ENCODE measurements at regions not wholly inside any gene's neighbourhood (a gene's known extent, or its start where the extent isn't known, plus 50 kb on each side); places are given as distances from the start of the nearest gene placed in this dataset.
A peak's percentile ranks its signal among the peaks of the same experiment; 100 is the strongest.

DNA sequence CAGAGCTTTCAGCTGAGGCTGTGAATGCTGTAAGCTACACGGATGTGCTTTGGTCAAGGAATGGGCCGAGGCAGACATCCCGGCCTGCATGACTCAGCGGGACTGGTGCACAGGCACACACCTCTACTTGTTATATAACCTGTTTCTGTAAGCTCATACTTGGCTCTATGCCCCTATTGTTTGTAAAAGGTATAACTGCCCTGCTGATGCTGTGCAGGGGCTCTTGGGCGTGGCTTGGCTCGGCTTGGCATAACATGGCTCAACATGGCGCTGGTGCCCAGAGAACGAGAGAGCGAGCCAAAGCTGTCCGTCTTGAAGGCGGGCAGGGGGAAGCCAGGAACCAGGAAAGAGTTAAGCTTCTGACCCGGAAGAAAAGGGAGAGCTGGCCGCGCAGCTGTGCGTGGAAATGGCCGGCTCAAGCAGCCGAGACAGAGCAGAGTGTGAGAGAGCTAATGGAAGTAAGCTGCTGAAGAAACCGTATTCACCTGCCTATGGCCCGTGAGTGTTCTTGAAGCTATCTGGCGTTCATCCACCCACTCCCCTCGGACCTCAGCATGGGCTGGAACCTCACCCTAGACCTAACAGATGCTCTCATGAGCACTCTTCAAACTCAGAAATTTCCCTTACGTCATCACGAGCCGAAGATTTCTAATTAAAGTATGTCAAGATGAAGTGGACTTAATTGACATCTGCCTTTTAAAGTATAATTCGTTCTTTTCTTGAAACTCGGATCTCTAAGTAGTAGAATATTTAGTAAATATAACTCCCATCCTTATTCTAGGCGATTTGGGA is 286.3 kb upstream of the AGA start:
- peak in 1 of 2 experiments; percentile 58 for DNase-seq (ENCODE audit: low read depth in 1 of 2, low spot score in 1 of 2)

DNA sequence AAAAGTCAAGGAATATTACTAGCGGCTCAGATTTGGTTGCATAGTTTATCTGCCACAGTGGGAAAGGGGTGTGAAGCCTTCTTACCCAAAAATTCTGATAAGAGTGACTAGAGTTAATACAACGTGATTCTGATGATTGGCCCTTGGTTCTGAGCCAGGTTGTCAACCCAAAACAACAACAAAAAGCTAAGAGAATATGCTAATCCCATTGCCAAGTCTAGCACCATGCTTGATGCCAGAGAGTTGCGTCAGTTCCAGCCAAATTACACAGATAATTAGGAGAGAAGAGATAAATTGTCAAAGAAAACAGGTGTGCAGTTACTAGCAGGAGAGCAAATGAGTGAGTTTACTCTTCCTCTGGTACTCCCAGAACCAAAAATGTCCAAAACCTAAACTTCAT is 287.4 kb upstream of the AGA start:
- TF ChIP-seq JUND (IDR thresholded peaks at IDR 0.05; ENCODE audit: low read depth), result no peak
- no peak for DNase-seq (ENCODE audit: low read depth in 1 of 2, low spot score in 1 of 2)
- in situ Hi-C loops (cut with HindIII; ENCODE audit: low pct_unique_long_range_greater_than_20kb, low sequenced_read_pairs), result no loop called here

More for the DNA sequence above, 286.3 kb upstream of the AGA start:
- in situ Hi-C loops (cut with HindIII; ENCODE audit: low pct_unique_long_range_greater_than_20kb, low sequenced_read_pairs), result no loop called here
- no peak for TF ChIP-seq JUND (IDR thresholded peaks at IDR 0.05; ENCODE audit: low read depth)

DNA sequence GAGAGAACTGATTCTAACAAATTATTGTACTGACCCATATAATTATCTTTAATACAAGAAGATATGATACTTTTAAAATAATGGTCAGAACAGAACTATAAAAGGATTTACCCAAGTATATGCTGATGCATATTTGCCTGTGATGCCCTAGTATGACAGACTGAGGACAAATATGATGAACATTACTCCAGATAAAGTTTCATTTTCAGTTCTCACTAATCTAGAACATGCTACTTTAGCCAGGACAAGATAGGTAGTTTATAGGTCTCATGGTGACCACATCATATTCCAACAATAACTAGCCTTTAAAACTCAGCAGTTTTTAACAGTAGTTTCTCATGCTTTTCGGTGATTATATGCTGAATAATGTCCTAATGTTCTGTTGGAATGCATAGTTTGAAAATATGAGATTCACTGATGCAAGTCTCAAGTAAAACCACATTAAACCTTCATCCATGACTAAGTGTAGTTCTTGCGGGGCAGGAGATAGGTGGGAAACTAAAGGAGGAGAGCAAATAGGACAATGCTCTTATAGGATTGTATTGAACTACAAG is 295.2 kb upstream of the AGA start:
- no peak for DNase-seq (ENCODE audit: low read depth in 1 of 2, low spot score in 1 of 2)
- TF ChIP-seq JUND (IDR thresholded peaks at IDR 0.05; ENCODE audit: low read depth), result no peak
- in situ Hi-C loops (cut with HindIII; ENCODE audit: low pct_unique_long_range_greater_than_20kb, low sequenced_read_pairs), result no loop called here

DNA sequence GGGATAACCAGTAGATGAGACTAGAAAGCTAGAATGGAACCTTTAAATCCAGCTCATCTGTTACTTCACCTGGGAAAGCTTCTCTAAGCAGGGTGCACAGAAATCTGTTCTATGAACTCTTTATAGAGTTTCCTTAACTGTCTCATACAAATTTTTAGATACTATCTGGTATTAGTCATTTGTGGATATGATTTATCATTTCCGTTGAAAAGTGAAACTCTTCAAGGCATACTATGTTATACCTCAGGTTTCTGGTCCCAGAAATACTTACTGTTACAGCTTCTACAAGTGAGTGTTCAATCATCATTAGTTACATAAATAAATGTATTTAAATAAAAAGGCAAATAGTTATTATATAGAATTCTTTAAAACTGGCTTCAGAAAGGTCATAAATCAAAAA is 298.3 kb upstream of the AGA start:
- TF ChIP-seq JUND (IDR thresholded peaks at IDR 0.05; ENCODE audit: low read depth), result no peak
- in situ Hi-C loops (cut with HindIII; ENCODE audit: low pct_unique_long_range_greater_than_20kb, low sequenced_read_pairs), result no loop called here
- DNase-seq (ENCODE audit: low read depth in 1 of 2, low spot score in 1 of 2), result no peak

DNA sequence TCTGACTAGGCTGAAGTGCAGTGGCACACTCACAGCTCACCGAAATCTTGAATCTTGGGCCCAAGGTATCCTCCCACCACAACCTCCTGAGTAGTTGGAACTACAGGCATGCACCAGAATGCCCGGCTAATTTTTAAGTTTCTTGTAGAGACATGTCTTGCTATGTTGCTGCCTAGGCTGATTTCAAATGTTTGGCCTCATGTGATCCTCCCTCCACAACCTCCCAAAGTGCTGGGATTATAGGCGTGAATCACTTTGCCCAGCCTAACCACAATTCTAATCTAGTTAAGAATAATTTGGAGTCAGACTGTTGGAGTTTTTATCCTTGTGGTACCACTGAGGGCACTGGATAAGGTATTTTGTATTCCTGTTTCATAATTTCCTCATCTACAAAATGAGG is 317.5 kb upstream of the AGA start:
- in situ Hi-C loops (cut with HindIII; ENCODE audit: low pct_unique_long_range_greater_than_20kb, low sequenced_read_pairs), result no loop called here
- TF ChIP-seq JUND (IDR thresholded peaks at IDR 0.05; ENCODE audit: low read depth), result no peak
- DNase-seq (ENCODE audit: low read depth in 1 of 2, low spot score in 1 of 2), result no peak

DNA sequence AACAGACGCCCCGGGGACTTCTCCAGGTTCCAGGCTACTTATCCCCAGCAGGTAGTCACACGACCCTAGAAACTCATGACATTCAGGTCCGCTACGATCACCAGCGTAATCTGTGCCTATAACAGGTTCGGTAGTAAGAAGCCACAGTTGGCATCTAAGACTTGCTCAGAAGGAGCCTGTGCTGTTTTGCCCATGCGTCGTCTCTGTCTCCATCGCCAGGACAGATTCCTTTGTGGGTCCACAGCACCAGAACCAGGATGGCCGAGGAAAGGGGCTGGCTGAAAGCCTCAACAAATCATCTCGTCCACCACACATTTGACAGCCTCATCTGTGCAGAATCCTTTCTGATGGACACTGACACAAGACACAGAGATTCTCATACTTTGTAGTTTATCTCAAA is 319.5 kb upstream of the AGA start:
- DNase-seq (ENCODE audit: low read depth in 1 of 2, low spot score in 1 of 2), result no peak
- in situ Hi-C loops (cut with HindIII; ENCODE audit: low pct_unique_long_range_greater_than_20kb, low sequenced_read_pairs), result no loop called here
- no peak for TF ChIP-seq JUND (IDR thresholded peaks at IDR 0.05; ENCODE audit: low read depth)

DNA sequence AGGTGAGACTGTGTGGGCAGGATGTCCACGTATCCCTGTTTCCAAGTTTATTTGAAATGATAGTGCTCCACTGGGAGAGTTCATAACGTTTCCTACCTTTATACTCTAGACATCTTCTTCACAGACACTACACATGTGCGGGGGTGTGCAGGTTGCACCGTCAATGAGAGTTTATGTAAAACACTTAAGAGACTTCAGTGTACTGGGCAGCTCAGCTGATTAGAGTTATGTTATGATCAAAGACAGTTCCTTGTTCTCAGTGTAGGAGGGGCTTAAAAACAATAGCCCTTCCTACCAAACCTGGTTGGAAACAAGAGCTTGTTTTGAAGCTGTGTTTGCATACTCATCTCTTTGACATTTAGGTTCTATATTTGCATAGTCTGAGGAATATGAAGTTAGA is 326.9 kb upstream of the AGA start:
- DNase-seq (ENCODE audit: low read depth in 1 of 2, low spot score in 1 of 2), result no peak
- in situ Hi-C loops (cut with HindIII; ENCODE audit: low pct_unique_long_range_greater_than_20kb, low sequenced_read_pairs), result no loop called here
- no peak for TF ChIP-seq JUND (IDR thresholded peaks at IDR 0.05; ENCODE audit: low read depth)

DNA sequence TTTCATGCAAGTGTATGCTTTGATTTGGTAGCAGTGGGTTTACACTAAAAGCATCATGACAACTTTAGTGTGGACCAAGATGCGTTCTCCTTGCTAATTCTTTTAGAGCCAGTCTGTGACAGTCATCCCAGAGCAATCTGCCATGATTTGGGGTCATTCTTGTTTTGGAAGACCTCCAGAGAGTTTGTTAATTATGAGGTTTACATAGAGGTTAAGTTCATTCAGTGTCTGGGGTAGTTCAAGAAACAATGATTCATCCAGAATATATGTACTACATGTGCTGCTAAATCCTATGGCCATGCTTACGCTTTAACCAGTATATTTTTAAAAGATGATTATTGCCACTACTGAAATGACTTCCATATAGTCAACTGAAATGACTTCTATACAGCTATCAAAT is 328.5 kb upstream of the AGA start:
- TF ChIP-seq JUND (IDR thresholded peaks at IDR 0.05; ENCODE audit: low read depth), result no peak
- in situ Hi-C loops (cut with HindIII; ENCODE audit: low pct_unique_long_range_greater_than_20kb, low sequenced_read_pairs), result no loop called here
- no peak for DNase-seq (ENCODE audit: low read depth in 1 of 2, low spot score in 1 of 2)

DNA sequence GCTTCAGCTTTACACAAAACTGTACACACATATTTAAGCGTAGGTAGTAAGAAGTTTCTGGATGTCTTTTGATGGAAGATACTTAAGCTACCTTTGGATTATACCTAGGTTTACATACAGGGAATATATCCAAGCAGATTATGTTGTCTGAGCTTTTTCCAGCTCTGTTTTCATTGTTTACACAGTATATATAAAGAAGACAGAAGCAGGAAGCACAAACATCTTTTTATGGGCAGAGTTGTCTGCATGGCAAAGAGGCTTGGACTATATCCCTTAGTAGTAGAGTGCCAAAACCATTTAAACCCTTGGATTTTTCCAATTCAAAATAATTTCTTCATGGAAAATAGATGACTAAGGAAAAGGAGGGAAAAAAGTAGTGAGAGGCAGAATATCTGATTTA is 329.4 kb upstream of the AGA start:
- DNase-seq (ENCODE audit: low read depth in 1 of 2, low spot score in 1 of 2), result peak in 1 of 2 experiments; percentile 1
- in situ Hi-C loops (cut with HindIII; ENCODE audit: low pct_unique_long_range_greater_than_20kb, low sequenced_read_pairs), result no loop called here
- TF ChIP-seq JUND (IDR thresholded peaks at IDR 0.05; ENCODE audit: low read depth), result no peak

DNA sequence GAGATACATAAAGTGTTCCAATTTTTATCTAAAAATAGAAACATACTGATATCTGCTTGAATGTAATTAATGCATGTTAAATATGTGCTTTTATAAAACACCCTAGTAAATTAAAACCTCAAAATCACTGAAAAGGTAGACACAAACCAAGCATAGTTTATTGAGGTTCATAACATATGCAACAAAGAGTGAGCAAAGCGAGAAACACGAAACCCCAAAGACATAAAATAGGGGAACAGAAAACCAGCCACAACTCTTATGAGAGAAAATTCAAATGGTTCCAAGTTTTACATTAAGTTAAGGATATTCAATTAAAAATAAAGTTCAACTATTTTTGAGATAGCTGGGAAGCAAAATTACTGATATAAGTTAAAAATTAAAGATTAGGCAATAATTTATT is 336.4 kb upstream of the AGA start:
- in situ Hi-C loops (cut with HindIII; ENCODE audit: low pct_unique_long_range_greater_than_20kb, low sequenced_read_pairs), result no loop called here
- TF ChIP-seq JUND (IDR thresholded peaks at IDR 0.05; ENCODE audit: low read depth), result no peak
- no peak for DNase-seq (ENCODE audit: low read depth in 1 of 2, low spot score in 1 of 2)

DNA sequence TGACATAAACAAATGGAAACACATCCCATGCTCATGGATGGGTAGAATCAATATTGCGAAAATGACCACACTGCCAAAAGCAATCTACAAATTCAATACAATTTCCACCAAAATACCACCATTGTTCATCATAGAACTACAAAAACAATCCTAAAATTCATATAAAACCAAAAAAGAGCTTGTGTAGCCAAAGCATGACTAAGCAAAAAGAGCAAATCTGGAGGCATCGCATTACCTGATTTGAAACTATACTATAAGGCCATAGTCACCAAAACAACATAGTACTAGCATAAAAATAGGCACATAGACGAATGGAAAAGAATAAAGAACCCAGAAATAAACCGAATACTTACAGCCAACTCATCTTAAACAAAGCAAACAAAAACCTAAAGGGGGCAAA is 342.8 kb upstream of the AGA start:
- TF ChIP-seq JUND (IDR thresholded peaks at IDR 0.05; ENCODE audit: low read depth), result no peak
- in situ Hi-C loops (cut with HindIII; ENCODE audit: low pct_unique_long_range_greater_than_20kb, low sequenced_read_pairs), result no loop called here
- no peak for DNase-seq (ENCODE audit: low read depth in 1 of 2, low spot score in 1 of 2)

DNA sequence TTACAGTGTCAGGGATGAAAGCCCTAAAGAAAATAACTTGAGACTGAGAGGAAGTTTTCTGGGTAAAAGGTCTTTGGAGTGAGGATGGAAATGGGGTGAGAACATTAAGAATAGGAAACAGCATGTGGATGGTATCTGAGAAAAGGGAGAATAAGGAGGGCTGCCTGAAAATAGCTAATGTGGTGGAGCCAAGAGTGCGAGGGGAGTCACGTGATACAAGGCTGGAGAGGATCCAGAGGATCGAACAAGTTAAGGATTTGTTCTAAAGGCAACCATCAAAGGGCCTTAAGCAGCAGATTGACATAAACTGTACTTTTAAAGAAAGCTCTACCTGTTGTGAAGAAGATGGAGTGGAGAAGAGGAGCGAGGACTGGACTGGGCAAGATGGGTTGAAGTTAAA is 347.4 kb upstream of the AGA start:
- TF ChIP-seq JUND (IDR thresholded peaks at IDR 0.05; ENCODE audit: low read depth), result no peak
- no peak for DNase-seq (ENCODE audit: low read depth in 1 of 2, low spot score in 1 of 2)
- in situ Hi-C loops (cut with HindIII; ENCODE audit: low pct_unique_long_range_greater_than_20kb, low sequenced_read_pairs), result no loop called here

DNA sequence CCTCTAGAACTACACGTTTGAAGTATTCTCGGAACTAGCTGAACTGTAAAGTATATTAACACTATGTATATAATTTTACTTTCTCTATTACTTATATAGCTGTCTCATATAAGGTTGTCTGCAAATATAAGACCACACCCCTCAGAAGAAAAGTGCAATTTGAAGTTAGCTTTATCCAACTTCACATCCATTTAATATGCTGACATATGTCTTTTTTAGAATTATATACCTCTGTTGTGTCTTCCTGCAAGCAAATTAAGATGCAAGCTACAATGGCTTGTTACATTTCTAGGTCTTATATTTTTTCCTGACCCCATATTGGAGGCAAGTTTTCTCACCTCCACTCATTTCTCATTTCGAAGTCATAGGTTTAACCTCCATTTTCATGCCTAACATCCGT is 349.0 kb upstream of the AGA start:
- in situ Hi-C loops (cut with HindIII; ENCODE audit: low pct_unique_long_range_greater_than_20kb, low sequenced_read_pairs), result no loop called here
- DNase-seq (ENCODE audit: low read depth in 1 of 2, low spot score in 1 of 2), result no peak
- TF ChIP-seq JUND (IDR thresholded peaks at IDR 0.05; ENCODE audit: low read depth), result no peak

DNA sequence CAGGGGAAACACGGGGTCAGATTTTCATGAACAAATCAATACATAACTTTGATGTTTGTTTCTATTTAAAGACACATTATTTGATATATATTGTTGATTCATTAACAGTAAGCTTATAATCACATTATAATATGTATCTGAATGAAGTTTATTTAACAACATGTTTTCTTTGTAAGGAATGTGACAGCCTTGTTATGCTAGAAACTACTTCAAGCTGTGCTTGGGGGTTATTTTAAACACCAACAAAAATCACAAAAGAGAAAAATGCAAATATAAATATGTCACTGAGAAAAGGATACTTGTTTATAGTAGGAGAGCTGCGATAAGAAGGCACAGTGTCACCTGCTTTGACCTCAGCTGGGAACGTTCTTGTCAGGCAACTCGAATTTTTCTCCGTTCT is 354.6 kb upstream of the AGA start:
- no peak for TF ChIP-seq JUND (IDR thresholded peaks at IDR 0.05; ENCODE audit: low read depth)
- DNase-seq (ENCODE audit: low read depth in 1 of 2, low spot score in 1 of 2), result no peak
- in situ Hi-C loops (cut with HindIII; ENCODE audit: low pct_unique_long_range_greater_than_20kb, low sequenced_read_pairs), result no loop called here
